BJ (cell line): ENCODE measurements at regions not wholly inside any gene's neighbourhood (a gene's known extent, or its start where the extent isn't known, plus 50 kb on each side); places are given as distances from the start of the nearest gene placed in this dataset.

Source experiments
- CTCF ChIA-PET: fragments of 350-600 bp; formaldehyde crosslinking; extraction: SDS; loops from one replicate; lab custom pipeline; 2021; ENCODE audit warnings: antibody characterized with exemption, inconsistent platforms; lab: Yijun Ruan, JAX
- POLR2A ChIA-PET: fragments of 300-600 bp; sonication (Branson Sonifier 250); formaldehyde crosslinking; extraction: SDS; loops from one replicate; lab custom pipeline; 2021; ENCODE audit warnings: antibody characterized with exemption; lab: Charles Lee
- DNase-seq: peaks from one replicate; pipeline ENCODE4 v3.0.0-alpha.2; 2011; ENCODE audit warnings: low read depth
- H3K27me3 ChIP-seq: 2 replicates; pipeline ENCODE4 v1.6.0; 2011; ENCODE audit warnings: low read length; ENCODE audit not compliant: control insufficient read depth, insufficient read depth
- H3K36me3 ChIP-seq: 2 replicates; pipeline ENCODE4 v1.5.1; 2011; ENCODE audit warnings: low read length; ENCODE audit not compliant: control insufficient read depth, insufficient read depth
- H3K4me3 ChIP-seq: 2 replicates; pipeline ENCODE4 v1.5.1; 2011; ENCODE audit warnings: low read depth, mild to moderate bottlenecking, control low read depth, low read length
- CTCF ChIP-seq: IDR thresholded peaks from 2 replicates; pipeline ENCODE4 v1.5.1; 2011; ENCODE audit warnings: low read depth, mild to moderate bottlenecking, control low read depth, inconsistent platforms, low read length, moderate library complexity; ENCODE audit not compliant: insufficient read depth

GRCh38 chr5:71932655-71933338, 174.5 kb upstream of the MAP1B start:
- H3K4me3 ChIP-seq, result no peak overlapping the region
- no peaks in the 10 kb centered on the region for H3K36me3 ChIP-seq
- ChIA-PET POLR2A (no interaction called here), CTCF (no interaction called here)
- no peaks in the 10 kb centered on the region; the same call in 1 of the 2 replicates for H3K27me3 ChIP-seq
- no peak for TF ChIP-seq CTCF
- DNase-seq, result no peak

DNA sequence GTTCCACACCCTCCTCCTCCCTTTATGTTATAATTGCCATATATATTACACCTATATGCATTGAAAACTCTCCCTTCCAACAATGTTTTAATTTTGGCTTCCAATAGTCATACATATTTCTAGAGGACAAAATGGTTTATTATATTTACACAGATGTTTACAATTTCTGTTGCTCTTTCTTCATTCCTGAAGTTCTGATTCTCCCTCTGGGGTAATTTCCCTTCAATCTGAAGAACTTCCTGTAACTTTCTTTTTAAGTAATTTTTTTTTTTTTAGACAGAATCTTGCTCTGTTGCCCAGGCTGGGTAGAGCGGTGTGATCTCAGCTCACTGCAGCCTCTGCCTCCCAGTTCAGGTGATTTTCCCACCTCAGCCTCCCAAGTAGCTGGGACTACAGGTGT, 173.0 kb upstream of the MAP1B start:
- Histone ChIP-seq H3K36me3 (no peaks in the 10 kb centered on the region), H3K4me3 (no peak overlapping the region), H3K27me3 (peaks cover 3% of the 10 kb centered on the region)
- TF ChIP-seq CTCF, result no peak
- CTCF ChIA-PET, result no interaction called here
- POLR2A ChIA-PET, result no interaction called here
- DNase-seq, result no peak

DNA sequence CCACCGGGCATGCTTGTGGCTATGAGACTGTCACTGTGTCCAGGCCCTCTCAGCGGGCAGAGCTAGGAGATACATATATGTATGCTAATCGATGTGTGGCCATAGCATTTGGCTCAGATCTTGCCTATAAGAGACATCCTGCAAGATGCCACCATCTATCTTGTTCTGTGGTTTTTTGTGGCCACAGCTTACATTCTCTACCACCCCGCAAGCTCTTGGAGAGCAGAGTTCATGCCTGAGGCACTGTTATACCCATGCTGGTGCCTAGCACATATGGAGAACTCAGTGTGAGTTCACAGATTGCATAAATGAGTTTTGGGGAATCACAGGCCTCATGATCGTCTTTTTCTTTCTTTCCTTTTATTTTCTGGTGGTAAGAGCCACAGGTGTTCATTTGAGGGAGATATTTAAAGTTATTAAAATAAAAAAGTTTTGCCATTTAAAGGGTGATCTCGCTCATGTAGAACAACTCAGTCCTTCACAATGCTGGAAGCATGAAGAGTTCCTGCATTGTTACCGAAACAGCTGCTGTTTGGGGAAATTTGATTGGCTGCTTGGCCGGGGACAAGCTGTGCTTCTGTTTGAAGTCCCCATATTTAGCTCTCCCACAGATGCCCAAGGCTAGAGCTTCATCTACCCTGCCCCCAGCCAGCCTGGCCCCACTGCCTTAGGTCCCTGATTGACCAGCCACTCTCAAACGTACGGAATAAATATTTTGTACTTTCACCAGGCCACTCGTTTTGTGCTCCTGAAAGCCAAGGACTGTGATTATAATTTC, 169.2 kb upstream of the MAP1B start:
- DNase-seq, result no peak
- no peak for TF ChIP-seq CTCF
- H3K4me3 ChIP-seq, result no peak overlapping the region
- ChIA-PET CTCF (interaction anchor here (1.0 kb wide), 1 partner anchor 10 kb away, joined by 3 read pairs; no protein-coding TSS in a partner anchor), POLR2A (no interaction called here)
- no peaks in the 10 kb centered on the region for H3K36me3 ChIP-seq
- peaks cover 6% of the 10 kb centered on the region for H3K27me3 ChIP-seq

- H3K4me3 ChIP-seq, result no peak overlapping the region
- ChIA-PET POLR2A (no interaction called here), CTCF (interaction anchor here (1.0 kb wide), 1 partner anchor 11 kb away, joined by 3 read pairs; no protein-coding TSS in a partner anchor)
- DNase-seq, result no peak
- peaks cover 10% of the 10 kb centered on the region for H3K27me3 ChIP-seq
- TF ChIP-seq CTCF, result no peak
- H3K36me3 ChIP-seq, result no peaks in the 10 kb centered on the region
These were observed 168.4 kb upstream of the MAP1B start for GRCh38 chr5:71938895-71939294.

DNA sequence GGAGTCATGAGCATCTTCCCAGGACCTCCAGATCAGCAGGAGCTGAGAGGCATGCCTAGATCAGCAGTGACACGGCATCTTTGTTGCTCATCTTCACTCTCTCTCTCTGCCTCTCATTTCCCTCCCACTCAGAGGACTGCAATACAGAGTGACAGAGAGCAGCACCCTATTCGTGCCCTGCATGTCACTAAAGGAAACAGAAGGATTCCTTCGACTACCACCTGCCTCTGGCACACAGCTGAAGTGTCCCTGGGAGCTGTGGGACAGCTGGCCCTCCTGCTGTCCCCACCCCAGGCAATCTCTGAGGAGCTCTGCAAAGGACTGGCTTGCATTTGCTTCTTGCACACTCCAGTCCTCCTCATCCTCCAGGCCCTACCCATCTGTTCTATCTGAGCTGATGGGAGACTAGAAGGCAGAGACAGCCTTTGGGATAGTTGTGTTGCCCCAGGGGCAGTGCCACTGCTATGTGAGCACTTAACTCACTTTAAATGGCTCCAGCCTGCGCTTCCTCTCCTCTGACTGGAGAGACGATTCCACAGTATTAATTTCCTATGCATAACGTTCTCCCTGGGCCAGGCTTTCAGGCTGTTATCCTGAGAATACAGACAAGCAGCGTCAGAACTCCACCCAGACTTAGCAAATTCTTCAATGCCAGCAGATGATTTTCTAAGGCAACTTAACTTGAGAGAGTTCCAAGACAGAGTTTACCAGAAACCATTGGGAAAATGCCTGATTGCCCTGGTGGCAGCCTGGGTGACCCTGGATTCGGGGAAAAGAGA, 167.6 kb upstream of the MAP1B start:
- POLR2A ChIA-PET, result no interaction called here
- DNase-seq, result no peak
- CTCF ChIA-PET, result no interaction called here
- Histone ChIP-seq H3K36me3 (no peaks in the 10 kb centered on the region), H3K27me3 (peaks cover 12% of the 10 kb centered on the region), H3K4me3 (no peak overlapping the region)
- no peak for TF ChIP-seq CTCF
